SK-N-SH (cell line): ENCODE measurements at regions not wholly inside any gene's neighbourhood (a gene's known extent, or its start where the extent isn't known, plus 50 kb on each side); places are given as distances from the start of the nearest gene placed in this dataset.

Experiments used
- CTCF ChIA-PET: fragments of 300-600, 350-600 bp; formaldehyde crosslinking; extraction: SDS; loops from one replicate; lab custom pipeline; 2021; lab: Yijun Ruan, JAX
- POLR2A ChIA-PET: fragments of 350-600 bp; sonication (Branson Sonifier 250); formaldehyde crosslinking; extraction: SDS; loops from one replicate; lab custom pipeline; 2020; ENCODE audit warnings: antibody characterized with exemption, inconsistent platforms; lab: Yijun Ruan, JAX
- DNase-seq: peaks from one replicate; pipeline ENCODE4 v3.0.0; 2012
- H2AFZ ChIP-seq: fragments of 200-600 bp; sonication (generic); 2 replicates; pipeline ENCODE4 v1.8.1; 2016; ENCODE audit warnings: antibody characterized with exemption, mild to moderate bottlenecking, low read depth
- H3F3A ChIP-seq: fragments of 200-600 bp; sonication (generic); replicated peaks from 2 replicates; pipeline ENCODE3; 2016; ENCODE audit warnings: antibody characterized with exemption, mild to moderate bottlenecking; ENCODE audit not compliant: insufficient read depth
- H3K27ac ChIP-seq, 2 experiments: fragments of 200-500 bp in 1 of 2; fragments of 200-600 bp in 1 of 2; sonication (Bioruptor generic) in 1 of 2; sonication (generic), shearing (Covaris generic) in 1 of 2; 2 replicates each; pipeline versions ENCODE4 v1.5.1 to v1.6.1; 2014 to 2016; ENCODE audit warnings: low read depth in 2 of 2, inconsistent platforms in 1 of 2, low read length in 1 of 2, mild to moderate bottlenecking in 1 of 2, mixed read lengths in 1 of 2
- H3K27me3 ChIP-seq: fragments of 200-600 bp; sonication (generic), shearing (Covaris generic); 2 replicates; pipeline ENCODE4 v1.6.1; 2016; ENCODE audit warnings: mixed run types; ENCODE audit not compliant: insufficient read depth
- H3K36me3 ChIP-seq, 2 experiments: fragments of 200-500 bp in 1 of 2; fragments of 200-600 bp in 1 of 2; sonication (Bioruptor generic) in 1 of 2; sonication (generic) in 1 of 2; replicated peaks in 1 of 2; 2 replicates each; pipeline versions ENCODE3 to v1.5.1; 2014 to 2016; ENCODE audit warnings: low read length in 1 of 2, mild to moderate bottlenecking in 1 of 2; ENCODE audit not compliant: insufficient read depth in 2 of 2, control insufficient read depth in 1 of 2
- H3K4me1 ChIP-seq, 2 experiments: fragments of 200-500 bp in 1 of 2; fragments of 200-600 bp in 1 of 2; sonication (Bioruptor generic) in 1 of 2; sonication (generic), shearing (Covaris generic) in 1 of 2; 2 replicates each; pipeline versions ENCODE4 v1.5.1 to v1.6.1; 2014 to 2016; ENCODE audit warnings: low read depth in 1 of 2, low read length in 1 of 2, mixed run types in 1 of 2; ENCODE audit not compliant: insufficient read depth in 2 of 2, control insufficient read depth in 1 of 2
- H3K4me2 ChIP-seq: fragments of 200-600 bp; sonication (generic), shearing (Covaris generic); 2 replicates; pipeline ENCODE4 v1.6.1; 2017; ENCODE audit warnings: mixed run types
- H3K4me3 ChIP-seq, 2 experiments: fragments of 200-500 bp in 1 of 2; fragments of 200-600 bp in 1 of 2; sonication (Bioruptor generic) in 1 of 2; sonication (generic), shearing (Covaris generic) in 1 of 2; 2 replicates each; pipeline versions ENCODE4 v1.5.1 to v1.8.1; 2014 to 2016; ENCODE audit warnings: low read depth in 2 of 2, inconsistent platforms in 1 of 2, low read length in 1 of 2, mild to moderate bottlenecking in 1 of 2, mixed read lengths in 1 of 2, moderate library complexity in 1 of 2
- H3K79me2 ChIP-seq: fragments of 200-600 bp; sonication (generic); 2 replicates; pipeline ENCODE4 v1.8.1; 2017; ENCODE audit warnings: mild to moderate bottlenecking; ENCODE audit not compliant: insufficient read depth
- H3K9ac ChIP-seq: fragments of 200-600 bp; sonication (generic); 2 replicates; pipeline ENCODE4 v1.6.1; 2017; ENCODE audit warnings: mixed run types
- H3K9me2 ChIP-seq: fragments of 200-600 bp; sonication (generic); 2 replicates; pipeline ENCODE4 v1.6.1; 2017; ENCODE audit warnings: mixed run types
- H3K9me3 ChIP-seq: fragments of 200-600 bp; sonication (generic); 2 replicates; pipeline ENCODE4 v1.6.1; 2017; ENCODE audit warnings: mixed run types, mild to moderate bottlenecking, moderate library complexity
- H4K20me1 ChIP-seq: fragments of 200-600 bp; sonication (generic); 2 replicates; pipeline ENCODE4 v1.6.1; 2017; ENCODE audit warnings: mild to moderate bottlenecking, mixed run types; ENCODE audit not compliant: insufficient read depth
- ELF1 ChIP-seq: IDR thresholded peaks from 2 replicates; pipeline ENCODE4 v1.4.0; 2012
- EP300 ChIP-seq, 2 experiments: IDR thresholded peaks; 2 replicates each; pipeline versions ENCODE4 v1.4.0 to v1.6.1; 2012; ENCODE audit warnings: borderline replicate concordance in 1 of 2, low read depth in 1 of 2, low read length in 1 of 2
- EZH2phosphoT487 ChIP-seq: fragments of 200-600 bp; sonication (generic); IDR thresholded peaks from 2 replicates; pipeline ENCODE4 v1.6.1; 2017; ENCODE audit warnings: low read depth, mixed run types, mild to moderate bottlenecking, antibody characterized with exemption, moderate library complexity, borderline replicate concordance
- FOSL2 ChIP-seq: IDR thresholded peaks from 2 replicates; pipeline ENCODE4 v1.4.0; 2012; ENCODE audit warnings: low read depth, mild to moderate bottlenecking, moderate library complexity, borderline replicate concordance
- FOXM1 ChIP-seq: IDR thresholded peaks from 2 replicates; pipeline ENCODE4 v1.4.0; 2012; ENCODE audit warnings: low read depth, mild to moderate bottlenecking
- GATA2 ChIP-seq: sonication (generic); formaldehyde crosslinking; IDR thresholded peaks from 2 replicates; pipeline ENCODE4 v1.5.0; 2020; ENCODE audit warnings: mild to moderate bottlenecking, missing genetic modification reagents
- JUND ChIP-seq: IDR thresholded peaks from 2 replicates; pipeline ENCODE4 v1.4.0; 2012
- MEF2A ChIP-seq: IDR thresholded peaks from 2 replicates; pipeline ENCODE4 v1.4.0; 2012; ENCODE audit warnings: low read depth, borderline replicate concordance
- MXI1 ChIP-seq: IDR thresholded peaks from 2 replicates; pipeline ENCODE4 v1.6.1; 2012; ENCODE audit warnings: mild to moderate bottlenecking, low read depth, low read length, improper control_type of control experiment
- NFIC ChIP-seq: IDR thresholded peaks from 2 replicates; pipeline ENCODE4 v1.4.0; 2012; ENCODE audit warnings: borderline replicate concordance
- NRF1 ChIP-seq: IDR thresholded peaks from 2 replicates; pipeline ENCODE4 v1.6.1; 2012; ENCODE audit warnings: low read depth, mild to moderate bottlenecking, low read length
- POLR2AphosphoS5 ChIP-seq: IDR thresholded peaks from 2 replicates; pipeline ENCODE4 v1.6.1; 2012; ENCODE audit warnings: low read depth, low read length
- RCOR1 ChIP-seq: fragments of 150-350 bp; IDR thresholded peaks from 2 replicates; pipeline ENCODE4 v1.6.1; 2017; ENCODE audit warnings: antibody characterized with exemption, low read length
- RFX5 ChIP-seq: IDR thresholded peaks from 2 replicates; pipeline ENCODE4 v1.6.1; 2012; ENCODE audit warnings: mild to moderate bottlenecking, improper control_type of control experiment, low read length
- SIN3A ChIP-seq: IDR thresholded peaks from 2 replicates; pipeline ENCODE4 v1.6.1; 2012; ENCODE audit warnings: low read depth, mild to moderate bottlenecking, low read length, moderate library complexity, borderline replicate concordance
- TAF1 ChIP-seq: IDR thresholded peaks from 2 replicates; pipeline ENCODE4 v1.6.1; 2012; ENCODE audit warnings: low read depth, mild to moderate bottlenecking, low read length, moderate library complexity, borderline replicate concordance
- TEAD4 ChIP-seq: IDR thresholded peaks from 2 replicates; pipeline ENCODE4 v1.4.0; 2012; ENCODE audit warnings: mild to moderate bottlenecking, borderline replicate concordance; ENCODE audit not compliant: insufficient read depth
- WGBS: methylation state at CpG from one replicate; pipeline ENCODE4 v1.1.6; 2017; ENCODE audit warnings: low lambda C conversion rate; 5-methylcytosine and 5-hydroxymethylcytosine counted together
- TF ChIP-seq, protein P1 (sequence below): IDR thresholded peaks from 2 replicates; pipeline ENCODE4; 2012
- TF ChIP-seq, protein P2 (sequence below): fragments of 150-350 bp; IDR thresholded peaks from 2 replicates; pipeline ENCODE4 v1.6.1; 2016; ENCODE audit warnings: mild to moderate bottlenecking, low read depth, low read length
- TF ChIP-seq, protein P3 (sequence below): IDR thresholded peaks from 2 replicates; pipeline ENCODE4 v1.4.0; 2012; ENCODE audit warnings: low read depth, borderline replicate concordance
- TF ChIP-seq, protein P4 (sequence below): fragments of 150-350 bp; IDR thresholded peaks from 2 replicates; pipeline ENCODE4 v1.6.1; 2017; ENCODE audit warnings: antibody characterized with exemption, low read length, low read depth, borderline replicate concordance

DNA sequence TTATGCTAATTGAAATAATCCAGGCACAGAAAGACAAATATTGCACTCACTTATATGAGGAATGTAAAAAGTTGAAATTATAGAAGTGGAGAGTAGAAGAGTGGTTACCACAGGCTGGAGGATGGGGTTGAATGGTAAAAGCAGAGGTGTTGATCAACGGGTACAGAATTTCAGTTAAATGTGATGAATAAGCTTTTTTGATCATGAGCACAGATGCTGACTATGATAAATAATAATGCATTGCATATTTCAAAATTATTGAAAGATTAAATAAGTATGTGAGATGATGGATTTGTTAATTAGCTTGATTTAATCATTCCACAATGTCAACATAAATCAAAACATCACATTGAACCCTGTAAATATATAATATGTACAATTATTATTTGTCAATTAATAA is 213.1 kb downstream of the DCAF12L2 start:
- POLR2A ChIA-PET, result no interaction called here
- Histone ChIP-seq H3K9ac (no peak overlapping the region), H3K27ac (no peak overlapping the region), H3K4me3 (no peak overlapping the region), H3K4me1 (no peaks in the 10 kb centered on the region), H3K36me3 (no peaks in the 10 kb centered on the region), H4K20me1 (no peaks in the 10 kb centered on the region), H3F3A (no peaks in the 10 kb centered on the region), H3K9me2 (no peaks in the 10 kb centered on the region), H3K9me3 (no peaks in the 10 kb centered on the region), H2AFZ (no peak overlapping the region), H3K79me2 (no peaks in the 10 kb centered on the region), H3K4me2 (no peak overlapping the region), H3K27me3 (no peaks in the 10 kb centered on the region)
- TF ChIP-seq, protein P1, sequence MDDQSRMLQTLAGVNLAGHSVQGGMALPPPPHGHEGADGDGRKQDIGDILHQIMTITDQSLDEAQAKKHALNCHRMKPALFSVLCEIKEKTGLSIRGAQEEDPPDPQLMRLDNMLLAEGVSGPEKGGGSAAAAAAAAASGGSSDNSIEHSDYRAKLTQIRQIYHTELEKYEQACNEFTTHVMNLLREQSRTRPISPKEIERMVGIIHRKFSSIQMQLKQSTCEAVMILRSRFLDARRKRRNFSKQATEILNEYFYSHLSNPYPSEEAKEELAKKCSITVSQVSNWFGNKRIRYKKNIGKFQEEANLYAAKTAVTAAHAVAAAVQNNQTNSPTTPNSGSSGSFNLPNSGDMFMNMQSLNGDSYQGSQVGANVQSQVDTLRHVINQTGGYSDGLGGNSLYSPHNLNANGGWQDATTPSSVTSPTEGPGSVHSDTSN, result no peak
- TF ChIP-seq POLR2AphosphoS5 (no peak), MXI1 (no peak), NRF1 (no peak), RFX5 (no peak), TEAD4 (no peak), NFIC (no peak)
- TF ChIP-seq, protein P2, sequence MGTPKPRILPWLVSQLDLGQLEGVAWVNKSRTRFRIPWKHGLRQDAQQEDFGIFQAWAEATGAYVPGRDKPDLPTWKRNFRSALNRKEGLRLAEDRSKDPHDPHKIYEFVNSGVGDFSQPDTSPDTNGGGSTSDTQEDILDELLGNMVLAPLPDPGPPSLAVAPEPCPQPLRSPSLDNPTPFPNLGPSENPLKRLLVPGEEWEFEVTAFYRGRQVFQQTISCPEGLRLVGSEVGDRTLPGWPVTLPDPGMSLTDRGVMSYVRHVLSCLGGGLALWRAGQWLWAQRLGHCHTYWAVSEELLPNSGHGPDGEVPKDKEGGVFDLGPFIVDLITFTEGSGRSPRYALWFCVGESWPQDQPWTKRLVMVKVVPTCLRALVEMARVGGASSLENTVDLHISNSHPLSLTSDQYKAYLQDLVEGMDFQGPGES, result no peak
- CTCF ChIA-PET, result no interaction called here
- no peak for DNase-seq
- WGBS, result 0% methylated on average over 1 of the region's 1 CpG

DNA sequence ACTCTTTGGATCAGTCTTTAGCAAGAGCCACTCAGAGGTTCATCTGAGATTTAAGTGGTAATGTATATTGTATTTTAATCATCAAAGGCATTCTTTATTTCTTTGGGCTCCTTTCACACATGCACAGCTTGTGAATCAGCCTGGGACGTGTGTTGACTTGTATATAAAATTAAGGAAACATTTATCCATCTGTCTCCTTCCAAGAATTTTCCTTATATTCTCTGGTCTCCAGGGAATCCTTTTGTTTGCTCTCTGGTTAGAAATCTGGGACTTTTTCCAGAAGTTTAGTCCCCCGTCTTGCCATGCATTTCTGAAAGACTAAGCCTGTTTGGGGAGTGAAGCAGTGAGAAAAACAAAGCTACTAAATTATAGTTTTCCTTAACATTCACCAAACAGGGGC is 212.3 kb downstream of the DCAF12L2 start:
- no peaks in the 10 kb centered on the region for H3K79me2 ChIP-seq
- H3K27ac ChIP-seq, result no peak overlapping the region
- no peak for DNase-seq
- no peaks in the 10 kb centered on the region for H3K4me1 ChIP-seq
- no peaks in the 10 kb centered on the region for H3K36me3 ChIP-seq
- H3K4me3 ChIP-seq, result no peak overlapping the region
- ChIA-PET POLR2A (no interaction called here), CTCF (no interaction called here)
- H3K27me3 ChIP-seq, result no peaks in the 10 kb centered on the region
- H3K9ac ChIP-seq, result no peak overlapping the region
- H3F3A ChIP-seq, result no peaks in the 10 kb centered on the region
- H3K9me3 ChIP-seq, result no peaks in the 10 kb centered on the region
- H3K9me2 ChIP-seq, result no peaks in the 10 kb centered on the region
- 0% methylated on average over 2 of the region's 2 CpGs for WGBS
- no peaks in the 10 kb centered on the region for H4K20me1 ChIP-seq
- no peak overlapping the region for H2AFZ ChIP-seq
- H3K4me2 ChIP-seq, result no peak overlapping the region
- TF ChIP-seq, protein P1, result no peak
- TF ChIP-seq EP300 (IDR thresholded peaks at IDR 0.05; ENCODE audit: borderline replicate concordance in 1 of 2, low read depth in 1 of 2, low read length in 1 of 2) (no peak), FOXM1 (no peak), MEF2A (no peak), JUND (no peak), FOSL2 (no peak), EZH2phosphoT487 (no peak), GATA2 (CRISPR knock-in tag) (no peak), ELF1 (no peak), SIN3A (no peak), TAF1 (no peak), RFX5 (no peak), RCOR1 (no peak), MXI1 (no peak)
- TF ChIP-seq, protein P3, sequence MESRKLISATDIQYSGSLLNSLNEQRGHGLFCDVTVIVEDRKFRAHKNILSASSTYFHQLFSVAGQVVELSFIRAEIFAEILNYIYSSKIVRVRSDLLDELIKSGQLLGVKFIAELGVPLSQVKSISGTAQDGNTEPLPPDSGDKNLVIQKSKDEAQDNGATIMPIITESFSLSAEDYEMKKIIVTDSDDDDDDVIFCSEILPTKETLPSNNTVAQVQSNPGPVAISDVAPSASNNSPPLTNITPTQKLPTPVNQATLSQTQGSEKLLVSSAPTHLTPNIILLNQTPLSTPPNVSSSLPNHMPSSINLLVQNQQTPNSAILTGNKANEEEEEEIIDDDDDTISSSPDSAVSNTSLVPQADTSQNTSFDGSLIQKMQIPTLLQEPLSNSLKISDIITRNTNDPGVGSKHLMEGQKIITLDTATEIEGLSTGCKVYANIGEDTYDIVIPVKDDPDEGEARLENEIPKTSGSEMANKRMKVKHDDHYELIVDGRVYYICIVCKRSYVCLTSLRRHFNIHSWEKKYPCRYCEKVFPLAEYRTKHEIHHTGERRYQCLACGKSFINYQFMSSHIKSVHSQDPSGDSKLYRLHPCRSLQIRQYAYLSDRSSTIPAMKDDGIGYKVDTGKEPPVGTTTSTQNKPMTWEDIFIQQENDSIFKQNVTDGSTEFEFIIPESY, result no peak
- TF ChIP-seq, protein P4, sequence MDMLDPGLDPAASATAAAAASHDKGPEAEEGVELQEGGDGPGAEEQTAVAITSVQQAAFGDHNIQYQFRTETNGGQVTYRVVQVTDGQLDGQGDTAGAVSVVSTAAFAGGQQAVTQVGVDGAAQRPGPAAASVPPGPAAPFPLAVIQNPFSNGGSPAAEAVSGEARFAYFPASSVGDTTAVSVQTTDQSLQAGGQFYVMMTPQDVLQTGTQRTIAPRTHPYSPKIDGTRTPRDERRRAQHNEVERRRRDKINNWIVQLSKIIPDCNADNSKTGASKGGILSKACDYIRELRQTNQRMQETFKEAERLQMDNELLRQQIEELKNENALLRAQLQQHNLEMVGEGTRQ, result no peak
